IMR-90 (cell line): ENCODE measurements at regions not wholly inside any gene's neighbourhood (a gene's known extent, or its start where the extent isn't known, plus 50 kb on each side); places are given as distances from the start of the nearest gene placed in this dataset.

Experiments
- ATAC-seq: fragments of 200-7000 bp; cut with Tn5 transposase; 2 replicates; pipeline ENCODE4 v1.9.1; 2020; ENCODE audit warnings: low read depth, mild to moderate bottlenecking, moderate library complexity
- BruUV-seq: library from RNA; stranded (reverse); fragments of 400-500 nt; replicated peaks from 2 replicates; lab custom pipeline; 2021; lab: Mats Ljungman, UMichigan
- CTCF ChIA-PET: fragments of 300-600 bp; formaldehyde crosslinking; extraction: SDS; loops from one replicate; lab custom pipeline; 2021; ENCODE audit warnings: antibody characterized with exemption; lab: Yijun Ruan, JAX
- POLR2A ChIA-PET: fragments of 300-600 bp; sonication (Branson Sonifier 250); formaldehyde crosslinking; loops from one replicate; lab custom pipeline; 2022; ENCODE audit warnings: antibody characterized with exemption; ENCODE audit not compliant: unreplicated experiment; lab: Charles Lee
- DNase-seq: peaks from one replicate; pipeline ENCODE4 v3.0.0; 2013
- H2AFZ ChIP-seq: replicated peaks from 2 replicates; pipeline ENCODE3; 2013; ENCODE audit warnings: low read length, mild to moderate bottlenecking; ENCODE audit not compliant: poor library complexity
- H2AK5ac ChIP-seq: 2 replicates; pipeline ENCODE4 v1.6.1; 2013; ENCODE audit warnings: low read depth, low read length, inconsistent platforms
- H2AK9ac ChIP-seq: replicated peaks from 2 replicates; pipeline ENCODE3; 2013; ENCODE audit warnings: mild to moderate bottlenecking, low read depth, low read length, moderate library complexity; ENCODE audit not compliant: poor library complexity
- H2BK120ac ChIP-seq: 2 replicates; pipeline ENCODE4 v1.6.1; 2013; ENCODE audit warnings: low read depth, low read length, inconsistent platforms
- H2BK15ac ChIP-seq: 3 replicates; pipeline ENCODE4 v1.6.1; 2013; ENCODE audit warnings: low read depth, low read length, inconsistent platforms
- H2BK20ac ChIP-seq: 2 replicates; pipeline ENCODE4 v1.6.1; 2013; ENCODE audit warnings: low read depth, mild to moderate bottlenecking, inconsistent platforms, low read length, moderate library complexity
- H2BK5ac ChIP-seq: 2 replicates; pipeline ENCODE4 v1.6.1; 2013; ENCODE audit warnings: mild to moderate bottlenecking, low read depth, low read length, inconsistent platforms; ENCODE audit not compliant: poor library complexity, severe bottlenecking
- H3K14ac ChIP-seq: replicated peaks from 2 replicates; pipeline ENCODE4 v1.6.1; 2013; ENCODE audit warnings: low read depth, low read length, inconsistent platforms
- H3K18ac ChIP-seq: 2 replicates; pipeline ENCODE4 v1.6.1; 2013; ENCODE audit warnings: low read depth, low read length, control low read depth
- H3K23ac ChIP-seq: 2 replicates; pipeline ENCODE4 v1.6.1; 2013; ENCODE audit warnings: low read depth, low read length, inconsistent platforms
- H3K27ac ChIP-seq: 2 replicates; pipeline ENCODE4 v1.5.1; 2013; ENCODE audit warnings: mild to moderate bottlenecking, control low read depth, low read length; ENCODE audit not compliant: insufficient read depth
- H3K27me3 ChIP-seq: 2 replicates; pipeline ENCODE4 v1.6.1; 2013; ENCODE audit warnings: low read length; ENCODE audit not compliant: control insufficient read depth, insufficient read depth
- H3K36me3 ChIP-seq: 2 replicates; pipeline ENCODE4 v1.6.1; 2013; ENCODE audit warnings: low read length, mixed read lengths; ENCODE audit not compliant: control insufficient read depth, insufficient read depth
- H3K4ac ChIP-seq: 2 replicates; pipeline ENCODE4 v1.6.1; 2013; ENCODE audit warnings: low read depth, low read length, inconsistent platforms
- H3K4me1 ChIP-seq: 2 replicates; pipeline ENCODE4 v1.6.1; 2013; ENCODE audit warnings: low read length, mixed read lengths; ENCODE audit not compliant: control insufficient read depth, insufficient read depth
- H3K4me2 ChIP-seq: 2 replicates; pipeline ENCODE4 v1.6.1; 2013; ENCODE audit warnings: low read depth, mild to moderate bottlenecking, control low read depth, low read length, moderate library complexity
- H3K4me3 ChIP-seq: 2 replicates; pipeline ENCODE4 v1.5.1; 2013; ENCODE audit warnings: low read depth, mild to moderate bottlenecking, control low read depth, low read length, moderate library complexity; ENCODE audit not compliant: insufficient read depth
- H3K56ac ChIP-seq: 2 replicates; pipeline ENCODE4 v1.6.1; 2013; ENCODE audit warnings: low read length, inconsistent platforms; ENCODE audit not compliant: insufficient read depth; ENCODE audit errors: extremely low read depth
- H3K79me1 ChIP-seq, 2 experiments: 2 replicates each; pipeline ENCODE4 v1.6.1; 2013; ENCODE audit warnings: low read length in 2 of 2, inconsistent platforms in 1 of 2, low read depth in 1 of 2
- H3K9ac ChIP-seq: 2 replicates; pipeline ENCODE4 v1.6.1; 2013; ENCODE audit warnings: low read depth, low read length, control low read depth
- H3K9me1 ChIP-seq: 2 replicates; pipeline ENCODE4 v1.6.1; 2013; ENCODE audit warnings: low read length, inconsistent platforms; ENCODE audit not compliant: insufficient read depth
- H3K9me3 ChIP-seq: 2 replicates; pipeline ENCODE4 v1.6.1; 2013; ENCODE audit warnings: low read length; ENCODE audit not compliant: control insufficient read depth, insufficient read depth
- H4K20me1 ChIP-seq: 2 replicates; pipeline ENCODE4 v1.6.1; 2013; ENCODE audit warnings: low read length, inconsistent platforms; ENCODE audit not compliant: insufficient read depth
- H4K5ac ChIP-seq: 2 replicates; pipeline ENCODE4 v1.6.1; 2013; ENCODE audit warnings: mild to moderate bottlenecking, low read depth, low read length, control low read depth
- H4K8ac ChIP-seq, 2 experiments: 2 replicates each; pipeline ENCODE4 v1.6.1; 2013; ENCODE audit warnings: low read depth in 2 of 2, low read length in 2 of 2, control low read depth in 1 of 2, inconsistent platforms in 1 of 2
- H4K91ac ChIP-seq: 2 replicates; pipeline ENCODE4 v1.6.1; 2013; ENCODE audit warnings: low read depth, low read length, inconsistent platforms; ENCODE audit not compliant: insufficient read depth
- CTCF ChIP-seq: conservative IDR thresholded peaks from 2 replicates; pipeline ENCODE4 v1.5.1; 2012; ENCODE audit warnings: mild to moderate bottlenecking, low read depth, low read length, improper control_type of control experiment
- MAZ ChIP-seq: IDR thresholded peaks from 2 replicates; pipeline ENCODE4 v1.6.1; 2012; ENCODE audit warnings: low read depth, mild to moderate bottlenecking, low read length, improper control_type of control experiment, moderate library complexity, borderline replicate concordance
- RAD21 ChIP-seq: IDR thresholded peaks from 2 replicates; pipeline ENCODE4 v1.6.1; 2012; ENCODE audit warnings: low read length, improper control_type of control experiment
- WGBS, 2 experiments: methylation state at CpG; one replicate each; pipeline versions ENCODE4 v1.1.5 to v1.1.7; 2013; ENCODE audit warnings: missing lambda C conversion rate in 2 of 2; ENCODE audit not compliant: insufficient read length in 1 of 2; ENCODE audit errors: extremely low coverage in 2 of 2; 5-methylcytosine and 5-hydroxymethylcytosine counted together
- dilution Hi-C: fragments of 300-500 bp; cut with HindIII; formaldehyde crosslinking; loops from one replicate; pipeline ENCODE4 v1.14.3; 2018; ENCODE audit warnings: low sequenced_read_pairs; ENCODE audit not compliant: unreplicated experiment
- in situ Hi-C: fragments of 300-500 bp; cut with MboI; formaldehyde crosslinking; loops from 3 replicates; pipeline ENCODE4 v1.14.3; 2019; ENCODE audit warnings: low sequenced_read_pairs, inconsistent platforms, mixed read lengths
- intact Hi-C: fragments of 100-400 bp; cut with micrococcal nuclease; formaldehyde crosslinking; loops from 2 replicates; pipeline ENCODE4 v1.10.0; 2022
- TF ChIP-seq, protein P1 (sequence below): fragments of 150-350 bp; IDR thresholded peaks from 2 replicates; pipeline ENCODE4 v1.6.1; 2016; ENCODE audit warnings: low read depth, mild to moderate bottlenecking, low read length, moderate library complexity, borderline replicate concordance

DNA sequence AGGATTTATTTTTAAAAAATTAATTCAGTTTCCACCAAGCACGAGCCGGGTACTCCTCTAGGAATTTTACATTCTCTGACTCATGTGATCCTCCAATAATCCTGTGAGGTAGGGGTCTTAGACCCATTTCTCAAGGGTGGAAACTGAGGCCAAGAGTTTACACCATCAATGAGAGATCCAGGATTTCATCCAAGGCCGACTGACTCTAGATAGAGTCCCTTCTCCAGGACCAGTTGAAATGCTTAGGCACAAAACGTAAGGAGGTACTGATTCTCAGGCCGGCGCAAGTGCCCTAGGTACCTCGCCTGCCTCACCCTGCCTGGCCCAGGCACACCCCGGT is 95.7 kb upstream of the DUSP5 start:
- Histone ChIP-seq H2AFZ (no peak overlapping the region), H2BK20ac (peak overlapping the region; percentile 78; the same call in 1 of the 2 replicates), H3K14ac (no peak overlapping the region), H2BK15ac (peak overlapping the region; percentile 87), H2BK120ac (peak overlapping the region; percentile 83; the same call in 1 of the 2 replicates), H3K4me1 (peaks cover 17% of the 10 kb centered on the region), H3K79me1 (peaks cover 0 to 8% of the 10 kb centered on the region in 2 experiments; a peak in 2 of 4 replicates), H3K9me3 (no peaks in the 10 kb centered on the region), H4K8ac (0 out of 4 replicates have a peak overlapping the region, but pooled peaks of 1 of the 2 experiments have one; percentile 14), H3K23ac (no peak overlapping the region), H3K4me3 (no peak overlapping the region), H3K56ac (no peak overlapping the region), H4K20me1 (no peaks in the 10 kb centered on the region), H4K5ac (no peak overlapping the region), H4K91ac (peak overlapping the region; percentile 65; the same call in 1 of the 2 replicates), H2AK5ac (peak overlapping the region; percentile 89), H3K18ac (no peak overlapping the region), H3K4me2 (no peak overlapping the region), H3K27ac (no peak overlapping the region), H3K9ac (no peak overlapping the region), H3K9me1 (peaks cover 30% of the 10 kb centered on the region), H2BK5ac (peak overlapping the region; percentile 33), H2AK9ac (no peak overlapping the region), H3K36me3 (no peaks in the 10 kb centered on the region), H3K27me3 (no peaks in the 10 kb centered on the region), H3K4ac (peak overlapping the region; percentile 73)
- in situ Hi-C loops, result no loop called here
- no peak for TF ChIP-seq RAD21
- TF ChIP-seq, protein P1, sequence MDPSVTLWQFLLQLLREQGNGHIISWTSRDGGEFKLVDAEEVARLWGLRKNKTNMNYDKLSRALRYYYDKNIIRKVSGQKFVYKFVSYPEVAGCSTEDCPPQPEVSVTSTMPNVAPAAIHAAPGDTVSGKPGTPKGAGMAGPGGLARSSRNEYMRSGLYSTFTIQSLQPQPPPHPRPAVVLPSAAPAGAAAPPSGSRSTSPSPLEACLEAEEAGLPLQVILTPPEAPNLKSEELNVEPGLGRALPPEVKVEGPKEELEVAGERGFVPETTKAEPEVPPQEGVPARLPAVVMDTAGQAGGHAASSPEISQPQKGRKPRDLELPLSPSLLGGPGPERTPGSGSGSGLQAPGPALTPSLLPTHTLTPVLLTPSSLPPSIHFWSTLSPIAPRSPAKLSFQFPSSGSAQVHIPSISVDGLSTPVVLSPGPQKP, result no peak
- TF ChIP-seq MAZ, result no peak
- no peak for TF ChIP-seq CTCF
- dilution Hi-C loops, result no loop called here
- DNase-seq (no peak), ATAC-seq (no peak)
- POLR2A ChIA-PET, result no interaction called here
- CTCF ChIA-PET, result interaction anchor here (0.7 to 1.1 kb wide), 3 partner anchors 9 to 982 kb away, joined by 3 read pairs; no protein-coding TSS in a partner anchor
- 97% methylated on average over 6 of the region's 8 CpGs; no CpG with 5 or more reads in 1 of the 2 experiments for WGBS, 2 experiments
- BruUV-seq, result no TSS peak
- intact Hi-C loops, result no loop called here
